SW 1271 (cell line): ENCODE measurements at regions not wholly inside any gene's neighbourhood (a gene's known extent, or its start where the extent isn't known, plus 50 kb on each side); places are given as distances from the start of the nearest gene placed in this dataset.
A peak's percentile ranks its signal among the peaks of the same experiment; 100 is the strongest.
"Not testable (repeated sequence)": the region's sequence is repeated elsewhere in the genome, so short reads cannot be mapped to it uniquely, and the experiment has no call there.

Experiments
- DNase-seq, 2 experiments: peaks; one replicate each; lab custom pipeline; 2025; lab: John Stamatoyannopoulos, UW

DNA sequence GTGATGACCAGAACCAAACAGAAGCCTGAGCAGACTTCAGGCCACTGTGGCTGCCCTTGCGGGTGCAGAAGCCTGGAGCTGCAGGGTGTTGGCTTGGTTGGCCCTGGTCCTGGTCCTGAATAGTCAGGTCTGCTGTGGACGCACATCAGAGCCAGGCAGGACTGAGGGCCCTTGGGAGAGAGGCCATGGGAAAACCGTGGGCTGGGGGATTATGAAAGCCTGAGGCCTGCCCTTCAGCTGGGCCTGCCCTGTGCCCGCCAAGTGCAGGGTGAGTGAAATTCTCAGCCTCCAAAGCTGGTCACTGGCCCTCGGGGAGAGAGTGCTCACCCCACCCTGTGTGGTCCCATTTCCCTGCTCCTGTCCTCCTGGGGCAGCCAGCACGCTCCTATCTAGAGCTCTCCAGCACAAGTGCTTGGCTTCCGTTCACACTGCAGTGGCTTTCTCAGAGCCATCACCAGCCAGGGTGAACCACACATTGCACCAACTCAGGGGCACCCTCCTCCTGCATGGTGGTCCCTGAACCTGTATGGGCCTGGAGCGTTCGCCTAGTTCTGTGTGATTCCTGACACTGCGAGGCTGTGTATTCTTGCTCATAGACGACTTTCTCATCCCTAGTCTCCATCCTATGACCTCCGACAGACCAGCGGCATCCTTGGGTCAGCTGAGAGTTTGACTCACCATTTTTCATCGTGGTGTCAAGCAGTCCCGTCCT lies 146.1 kb downstream of the TTLL2 start:
- DNase-seq = no peak

DNA sequence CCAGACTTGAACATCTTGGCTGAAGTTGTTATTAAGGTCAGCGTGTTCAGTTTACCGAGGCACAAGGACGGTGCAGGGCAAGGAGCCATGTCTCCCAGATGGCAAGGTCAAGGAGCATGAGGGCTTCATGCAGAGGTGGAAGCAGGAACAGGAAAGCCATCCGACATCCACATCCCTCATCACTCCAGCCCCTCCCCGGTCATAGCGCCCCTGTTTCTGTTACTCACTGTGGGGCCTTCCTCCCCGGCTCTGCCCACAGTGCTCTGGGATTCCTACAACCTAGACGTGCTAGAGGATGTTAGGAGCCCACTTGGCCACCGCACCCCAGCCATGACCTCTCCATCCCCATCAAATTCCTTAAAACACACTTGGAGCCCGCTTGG lies 146.7 kb downstream of the TTLL2 start:
- no peak for DNase-seq

DNA sequence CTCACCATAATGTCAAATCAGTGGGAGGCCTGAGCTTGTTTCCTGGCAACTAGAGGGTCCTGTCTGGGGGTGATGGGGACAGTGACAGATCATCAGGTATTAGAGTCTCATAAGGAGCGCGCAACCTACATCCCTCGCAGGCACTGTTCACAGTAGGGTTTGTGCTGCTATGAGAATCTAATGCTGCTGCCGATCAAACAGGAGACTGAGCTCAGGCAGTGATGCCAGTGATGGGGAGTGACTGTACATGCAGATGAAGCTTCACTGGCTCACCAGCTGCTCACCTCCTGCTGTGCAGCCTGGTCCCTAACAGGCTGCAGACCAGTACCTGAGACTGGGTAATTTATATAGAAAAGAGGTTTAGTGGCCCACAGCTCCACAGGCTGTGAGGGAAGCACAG lies 147.3 kb downstream of the TTLL2 start:
- no peak for DNase-seq

DNA sequence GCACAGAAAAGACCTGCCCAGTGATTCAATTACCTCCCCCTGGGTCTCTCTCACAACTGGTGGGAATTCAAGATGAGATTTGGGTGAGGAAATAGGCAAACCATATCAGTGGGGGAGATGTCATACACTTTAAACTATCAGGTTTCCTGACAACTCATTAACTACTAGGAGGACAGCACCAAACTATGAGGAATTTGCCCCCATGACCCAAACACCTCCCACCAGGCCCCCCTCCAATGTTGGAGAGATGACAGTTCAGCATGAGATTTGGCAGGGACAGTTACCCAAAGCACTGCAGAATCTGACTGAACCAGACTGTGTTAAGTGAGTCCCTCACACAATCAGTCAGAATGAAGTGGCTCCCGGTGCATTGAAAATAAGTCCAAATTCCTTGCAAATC lies 148.0 kb downstream of the TTLL2 start:
- DNase-seq = no peak

DNA sequence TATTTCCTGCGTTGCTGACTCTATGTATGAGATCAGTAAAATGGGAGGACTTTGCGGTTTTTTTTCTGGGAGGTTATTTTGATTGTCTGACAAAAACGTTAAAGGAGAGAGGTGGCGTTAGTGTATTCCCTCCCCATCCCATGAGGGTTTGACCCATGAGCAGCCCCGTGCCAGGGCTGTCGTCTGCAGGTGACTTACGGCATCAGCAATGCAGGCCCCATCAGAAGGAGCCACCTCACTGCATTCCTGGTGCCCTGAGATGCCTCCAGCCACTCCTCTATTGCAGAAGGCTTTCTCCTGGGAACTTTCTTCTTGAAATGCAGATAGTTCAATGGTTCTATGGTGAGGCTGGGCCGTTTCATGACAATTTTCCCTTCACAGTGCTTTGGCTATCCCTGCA lies 149.3 kb downstream of the TTLL2 start:
- DNase-seq = no peak

DNA sequence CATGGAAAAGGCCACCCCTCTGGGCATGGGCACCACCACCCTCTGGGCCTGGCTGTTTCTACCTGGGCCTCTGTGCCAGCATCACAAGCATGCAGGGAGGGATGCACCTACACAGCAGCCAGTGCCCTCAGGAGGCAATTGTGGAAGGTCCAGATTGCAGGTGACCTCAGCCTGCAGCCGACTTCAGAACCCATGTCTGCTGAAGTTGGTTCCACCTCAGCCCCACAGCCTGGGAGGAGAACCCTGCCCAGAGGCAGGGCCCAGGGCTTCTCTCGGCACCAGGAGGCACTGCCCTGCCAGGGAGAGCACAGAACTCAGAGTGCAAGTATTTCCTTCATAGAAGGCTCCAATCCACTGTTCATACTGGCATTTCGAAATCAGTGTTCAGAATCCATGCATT lies 149.8 kb downstream of the TTLL2 start:
- DNase-seq = no peak

DNA sequence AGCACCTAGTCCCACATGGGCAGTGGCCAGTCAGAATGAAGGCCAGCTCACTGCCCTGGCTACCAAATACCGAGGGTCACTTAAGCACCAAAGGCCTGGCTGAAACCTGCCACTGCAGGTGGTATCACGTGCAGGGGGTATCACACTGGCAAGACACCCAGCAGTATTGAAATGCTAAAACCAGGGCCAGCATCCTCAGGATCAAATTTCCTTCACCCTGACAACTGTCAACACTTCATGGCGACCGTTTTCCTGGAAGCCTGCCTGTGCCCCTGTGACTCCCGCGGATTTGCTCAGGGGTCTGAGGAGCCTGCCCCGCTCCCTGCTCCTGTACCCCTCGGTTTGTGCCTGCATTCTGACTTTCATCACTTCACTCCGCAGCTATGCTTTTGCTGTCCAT lies 151.1 kb downstream of the TTLL2 start:
- DNase-seq = no peak

DNA sequence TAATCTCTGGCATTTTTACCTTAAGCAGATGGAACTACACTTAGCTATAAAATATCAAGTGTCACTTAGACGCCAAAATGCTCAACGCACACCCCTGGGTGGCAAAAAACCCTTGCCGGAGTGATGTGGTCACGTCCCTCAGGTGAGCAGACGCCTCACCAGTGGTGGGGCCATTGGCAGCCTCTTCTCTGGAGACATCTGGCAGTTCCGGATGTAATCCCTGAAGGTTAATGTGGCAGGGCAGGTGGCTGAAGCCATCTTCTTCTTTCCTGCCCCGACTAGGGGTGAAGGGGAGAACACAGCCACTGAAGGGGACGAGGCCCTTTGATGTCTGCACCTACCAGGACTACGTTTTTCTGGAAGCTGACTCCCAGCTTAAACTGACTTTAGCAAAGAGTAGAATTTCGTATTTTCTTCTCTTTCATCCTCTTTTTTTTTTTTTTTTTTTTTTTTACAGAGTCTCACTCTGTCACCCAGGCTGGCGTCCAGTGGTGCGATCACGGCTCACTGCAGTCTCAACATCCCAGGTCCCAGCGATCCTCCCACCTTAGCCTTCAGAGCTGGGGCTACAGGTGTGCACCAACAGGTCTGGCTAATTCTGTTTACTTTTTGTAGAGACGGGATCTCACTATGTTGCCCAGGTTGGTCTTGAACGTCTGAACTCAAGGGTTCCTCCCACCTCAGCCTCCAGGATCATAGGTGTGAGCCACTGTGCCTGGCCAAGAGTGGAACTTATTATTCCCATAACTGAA lies 152.1 kb downstream of the TTLL2 start:
- DNase-seq = no peak

DNA sequence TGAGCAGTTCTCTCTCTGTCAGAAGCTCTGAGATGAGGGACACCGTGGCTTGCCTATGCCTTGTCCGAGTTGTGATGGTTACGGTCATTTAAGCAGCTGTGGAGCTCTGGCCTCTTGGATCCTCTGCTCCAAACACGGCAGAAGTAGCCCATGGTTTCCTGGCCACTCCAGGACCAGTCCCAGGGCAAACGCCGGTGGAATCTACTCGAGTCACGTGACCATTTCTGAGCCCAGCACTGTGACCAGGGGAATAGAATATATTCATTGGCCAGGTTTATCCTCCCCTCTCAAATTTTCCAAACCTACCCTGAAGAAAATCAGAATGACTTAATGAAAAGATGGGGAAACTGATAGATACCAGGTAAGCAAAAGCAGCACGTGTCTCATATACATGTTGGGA lies 152.8 kb downstream of the TTLL2 start:
- DNase-seq = no peak

DNA sequence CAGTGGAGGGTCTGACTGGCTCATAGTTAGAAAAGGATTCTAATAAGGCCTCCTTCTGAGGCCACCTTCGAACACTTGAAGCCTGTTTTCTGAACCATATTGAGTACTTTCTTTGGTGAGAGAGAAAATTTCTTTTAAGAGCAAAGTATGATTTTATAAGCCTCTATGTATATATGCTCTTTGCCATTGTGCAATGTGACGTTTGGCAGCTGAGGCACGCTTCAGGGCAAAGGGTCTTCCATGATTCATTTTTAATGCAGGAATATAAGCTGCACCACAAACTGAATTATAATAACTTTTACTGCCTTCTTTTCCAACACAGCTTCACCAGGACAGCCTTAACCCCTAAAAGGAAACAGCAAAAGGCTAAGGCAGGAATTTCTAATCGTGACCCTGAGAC lies 154.4 kb downstream of the TTLL2 start:
- no peak for DNase-seq

DNA sequence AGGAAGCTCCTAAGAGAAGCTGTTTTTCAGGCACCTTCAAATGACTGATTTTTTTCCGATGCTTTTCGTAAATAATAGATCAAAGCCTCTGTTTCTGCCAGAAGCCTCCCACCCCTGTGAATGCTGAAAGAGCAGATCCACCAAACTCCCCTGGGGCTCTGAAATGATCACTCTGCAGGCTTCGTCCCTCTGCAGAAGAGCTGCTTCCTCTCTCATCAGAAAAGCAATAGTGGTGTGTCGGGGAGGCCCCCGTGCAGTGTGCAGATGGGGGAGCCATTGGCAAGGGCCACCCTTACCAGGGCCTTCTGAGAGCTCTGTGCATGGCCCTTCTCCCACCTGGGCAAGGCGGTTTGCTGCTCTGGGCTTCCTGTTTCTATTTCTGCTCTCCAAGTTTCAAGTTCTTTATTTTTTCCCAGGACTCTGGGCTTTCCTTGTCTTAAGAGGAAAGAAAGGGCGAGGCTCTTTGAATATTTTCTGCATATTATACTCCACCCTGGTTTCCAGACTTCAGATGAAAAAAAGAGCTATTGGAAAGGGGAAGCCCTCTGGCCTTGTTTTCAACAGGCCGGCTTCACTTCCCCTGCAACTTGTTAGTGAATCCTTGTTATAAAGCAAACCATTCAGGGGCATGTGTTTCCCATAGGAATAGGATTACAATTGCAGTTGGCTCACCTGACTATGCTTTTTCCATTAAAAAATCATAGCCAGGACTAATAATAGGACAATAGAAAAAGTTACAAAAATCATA lies 155.2 kb downstream of the TTLL2 start:
- DNase-seq = no peak

DNA sequence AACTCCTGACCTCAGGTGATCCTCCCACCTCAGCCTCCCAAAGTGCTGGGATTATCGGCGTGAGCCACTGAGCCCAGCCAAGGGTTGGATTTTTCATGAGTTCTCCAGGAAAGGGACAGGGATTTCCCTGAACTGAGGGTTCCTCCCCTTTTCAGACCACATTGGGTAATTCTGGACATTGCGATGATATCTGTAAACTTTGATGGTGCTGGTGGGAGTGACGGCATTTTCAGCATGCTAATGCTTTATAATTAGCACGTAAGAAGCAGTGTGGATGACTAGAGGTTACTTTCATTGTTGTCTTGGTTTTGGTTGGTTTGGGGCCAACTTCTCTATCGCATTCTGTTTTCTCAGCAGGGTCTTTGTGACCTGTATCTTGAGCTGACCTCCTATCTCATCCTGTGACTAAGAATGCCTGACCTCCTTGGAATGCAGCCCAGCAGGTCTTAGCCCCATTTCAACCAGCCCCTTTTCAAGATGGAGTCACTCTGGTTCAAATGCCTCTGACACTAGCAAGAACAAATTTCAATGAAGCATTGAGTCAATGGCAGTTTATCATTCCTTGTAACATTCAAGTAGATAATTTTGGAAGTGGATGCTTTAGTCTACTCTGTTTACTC lies 156.5 kb downstream of the TTLL2 start:
- DNase-seq = no peak

DNA sequence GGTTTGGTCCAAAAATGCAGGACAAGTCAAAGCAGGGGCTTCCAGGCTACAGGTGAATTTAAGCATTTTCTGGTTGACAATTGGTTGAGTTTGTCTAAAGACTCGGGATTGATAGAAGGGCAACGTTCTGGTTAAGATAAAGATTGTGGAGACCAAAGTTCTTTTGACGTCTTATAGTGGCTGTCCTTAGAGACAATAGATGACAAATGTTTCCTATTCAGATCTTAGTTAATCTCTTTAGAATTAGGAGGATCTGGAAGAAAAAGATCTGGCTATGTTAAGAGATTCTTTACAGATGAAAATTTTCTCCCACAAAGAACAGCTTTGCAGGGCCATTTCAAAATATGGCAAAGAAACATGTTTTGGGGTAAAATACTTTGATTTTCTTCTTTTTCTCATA lies 157.9 kb downstream of the TTLL2 start:
- DNase-seq = not testable (repeated sequence)

DNA sequence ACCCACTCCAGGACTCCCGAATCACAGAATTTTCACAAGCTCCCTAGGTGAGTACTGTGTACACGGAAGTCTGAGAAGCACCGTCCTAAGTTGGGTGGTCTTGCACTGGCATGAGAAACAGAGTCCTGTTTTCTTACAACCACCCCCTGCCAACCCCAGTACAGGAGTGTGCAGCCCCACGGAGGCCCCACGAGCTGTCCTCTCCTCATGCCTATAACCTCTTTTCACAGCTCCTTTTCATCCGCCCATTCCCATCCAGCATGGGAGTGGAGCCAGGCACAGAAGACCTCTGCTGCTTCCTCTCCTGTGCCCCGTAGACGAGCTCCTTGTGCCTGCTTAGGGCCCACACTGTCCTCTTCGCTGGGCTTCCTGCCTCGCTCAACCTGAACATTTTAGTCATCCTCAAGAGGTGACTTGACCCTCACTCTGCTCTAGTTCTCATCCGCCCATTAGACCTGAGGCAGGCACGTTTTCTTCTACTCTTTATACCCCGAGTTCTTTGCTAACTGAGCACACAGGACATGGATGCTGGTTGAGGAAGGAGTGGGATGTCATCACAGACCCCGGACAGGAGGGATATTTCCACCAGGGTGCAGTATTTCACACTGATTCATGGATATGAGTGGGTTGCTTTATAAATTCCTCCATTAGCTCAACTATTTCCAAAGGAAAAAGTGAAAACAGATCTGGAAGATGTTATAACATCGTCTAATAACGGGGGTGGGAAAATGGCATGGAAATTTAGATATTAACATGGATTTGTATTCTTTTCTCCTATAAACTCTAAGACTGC lies 160.5 kb downstream of the TTLL2 start:
- DNase-seq = peak in 1 of 2 experiments; percentile 3

DNA sequence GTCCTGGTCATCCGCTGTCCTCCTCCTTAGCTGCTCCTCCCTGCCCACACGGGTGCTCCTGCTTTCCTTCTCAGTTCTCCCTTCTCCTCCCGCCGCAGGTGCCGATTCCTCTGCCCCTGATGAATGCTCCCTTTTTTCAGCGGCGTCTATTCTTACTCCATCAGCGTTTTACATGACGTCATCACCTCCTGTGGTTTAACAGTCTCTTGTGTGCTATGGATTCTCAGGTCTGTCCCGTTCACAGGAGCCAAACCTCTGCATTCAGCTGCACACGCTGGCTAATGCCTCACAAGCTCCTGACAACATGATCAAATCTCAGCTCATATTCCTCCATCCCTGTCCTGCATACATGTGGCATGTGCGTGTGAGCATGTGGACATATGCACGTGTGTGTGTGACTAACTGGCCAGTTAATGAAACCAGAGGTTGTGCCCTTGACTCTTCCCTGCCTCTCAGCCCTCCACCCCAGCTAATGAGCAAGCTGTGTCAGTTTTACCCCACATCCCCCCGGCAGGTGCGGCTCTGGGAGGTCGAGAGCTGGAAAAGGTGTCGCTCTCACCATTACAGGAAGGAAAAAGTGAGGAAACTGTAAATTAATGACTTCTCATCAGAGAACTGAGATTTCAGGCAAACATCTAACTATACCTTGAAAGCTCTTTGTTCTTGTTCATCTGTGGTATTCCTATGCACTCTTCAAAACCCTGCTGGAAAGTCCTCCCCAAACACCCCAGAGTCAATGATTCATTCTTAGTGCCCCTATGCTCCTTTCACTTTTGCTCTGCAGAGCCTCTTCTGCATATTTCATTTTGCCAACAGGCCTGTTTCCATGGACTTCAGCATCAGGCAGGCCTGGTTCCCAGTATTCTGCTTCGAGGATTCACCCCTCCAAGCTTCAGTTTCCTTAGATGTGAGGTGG lies 163.1 kb downstream of the TTLL2 start:
- DNase-seq = no peak

DNA sequence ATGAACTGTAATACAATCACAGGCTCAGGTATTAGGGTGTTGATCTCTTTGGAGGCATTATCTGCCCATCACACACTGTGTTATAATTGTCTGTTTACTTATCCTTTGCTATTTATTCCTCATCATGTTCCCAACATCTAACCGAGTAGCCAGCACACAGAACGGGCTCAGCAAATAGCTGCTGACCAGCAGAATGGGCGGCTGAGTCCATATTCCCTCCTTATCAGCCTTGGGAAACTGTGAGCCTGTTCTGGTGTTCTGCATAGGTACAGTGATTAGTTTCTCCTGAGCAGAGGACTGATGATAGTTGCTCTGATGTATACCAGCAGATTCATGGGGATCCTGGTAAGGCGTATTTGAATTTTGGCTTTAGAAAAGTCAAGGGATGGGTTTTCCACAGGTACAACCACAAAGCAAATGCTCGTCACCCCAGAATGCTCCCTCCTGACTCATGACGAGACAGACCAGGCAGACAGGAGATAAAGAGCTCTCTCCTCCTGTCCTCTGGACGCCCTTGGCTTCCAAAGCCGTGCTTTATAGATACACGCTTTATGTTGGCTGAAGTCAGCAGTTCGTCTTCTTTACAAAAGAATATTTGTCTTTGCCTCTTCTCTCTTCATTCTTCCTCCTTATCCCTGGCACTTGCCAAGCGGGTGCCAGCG lies 166.7 kb downstream of the TTLL2 start:
- DNase-seq = no peak

DNA sequence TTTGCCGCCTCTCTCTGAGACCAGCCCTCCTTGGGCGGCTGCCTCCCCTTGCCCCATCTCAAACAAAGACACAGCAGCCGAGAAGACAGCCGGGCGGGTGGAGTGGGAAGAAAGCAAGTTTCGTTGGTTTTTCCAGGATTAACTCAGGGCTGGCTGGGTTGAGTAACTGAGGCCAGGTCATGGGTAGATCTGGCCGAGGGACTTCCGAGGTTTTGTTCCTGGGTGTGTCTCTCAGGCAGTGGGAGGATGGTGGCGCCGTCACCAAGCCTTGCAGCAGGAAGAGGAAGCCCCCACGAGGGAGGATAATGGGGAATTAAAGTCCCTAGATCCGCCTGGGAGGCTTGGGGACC lies 167.2 kb downstream of the TTLL2 start:
- no peak for DNase-seq

DNA sequence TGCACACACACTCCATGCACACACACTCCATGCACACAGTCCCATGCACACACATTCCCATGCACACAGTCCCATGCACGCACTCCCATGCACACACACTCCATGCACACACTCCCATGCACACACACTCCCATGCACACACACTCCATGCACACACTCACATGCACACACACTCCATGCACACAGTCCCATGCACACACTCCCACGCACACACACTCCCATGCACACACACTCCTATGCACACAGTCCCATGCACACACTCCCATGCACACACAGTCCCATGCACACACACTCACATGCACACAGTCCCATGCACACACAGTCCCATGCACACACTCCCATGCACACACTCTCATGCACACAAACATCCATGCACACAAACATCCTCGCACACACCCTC lies 168.4 kb downstream of the TTLL2 start:
- no peak for DNase-seq

DNA sequence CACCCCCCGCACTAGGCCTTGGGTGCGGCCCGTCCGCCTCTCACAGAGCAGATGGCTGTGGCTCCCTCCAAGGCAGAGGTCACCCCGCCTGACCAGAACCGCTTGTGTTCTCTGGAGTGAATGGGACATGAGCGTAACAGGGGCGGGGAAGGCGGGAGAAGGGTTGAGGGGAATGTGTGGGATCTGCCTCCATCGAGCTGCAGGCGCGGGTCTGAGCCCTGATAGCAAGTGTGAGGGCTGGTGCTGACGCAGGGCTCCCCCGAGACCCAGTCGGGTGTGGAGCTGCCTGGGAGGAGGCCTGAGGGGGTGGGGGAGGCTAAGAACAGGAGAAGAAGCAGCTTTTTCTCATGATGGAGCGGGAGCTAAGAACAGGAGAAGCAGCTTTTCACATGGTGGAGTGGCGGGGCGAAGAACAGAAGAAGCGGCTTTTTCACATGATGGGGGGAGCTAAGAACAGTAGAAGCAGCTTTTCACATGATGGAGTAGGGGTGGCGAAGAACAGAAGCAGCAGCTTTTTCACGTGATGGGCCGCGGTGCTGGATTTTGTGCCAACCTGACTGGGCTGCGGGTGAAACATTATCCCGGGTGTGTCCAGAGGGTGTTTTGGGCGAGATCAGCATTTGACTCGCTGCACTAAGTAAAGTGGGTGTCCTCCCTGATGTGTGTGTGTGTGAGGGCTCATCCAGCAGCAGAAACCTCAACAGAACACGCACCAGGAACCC lies 169.3 kb downstream of the TTLL2 start:
- DNase-seq = no peak
